ENCODE measurements at regions not wholly inside any gene's neighbourhood (a gene's known extent, or its start where the extent isn't known, plus 50 kb on each side); places are given as distances from the start of the nearest gene placed in this dataset.

DNA sequence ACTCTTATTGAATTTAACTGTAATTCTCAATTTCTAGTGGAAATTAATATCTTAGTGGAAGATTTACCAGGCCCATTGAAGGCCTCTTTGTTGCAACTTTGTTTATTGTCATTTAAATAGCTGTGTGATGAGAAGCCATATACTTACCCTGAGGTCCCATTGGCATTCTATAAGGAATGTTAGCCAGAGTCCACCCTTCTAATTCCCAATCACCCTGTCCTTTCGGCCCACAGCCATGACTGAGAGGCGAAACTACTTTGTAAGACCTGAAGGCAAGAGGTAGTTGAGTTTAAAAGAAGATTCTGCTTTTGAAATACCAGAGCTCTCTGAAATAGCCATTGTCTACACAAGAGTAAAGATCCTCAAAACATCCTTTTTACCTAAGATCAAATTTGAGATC, 290.5 kb upstream of the RARB start:
- no peak for TF ChIP-seq EZH2 (IDR thresholded peaks at IDR 0.05; ENCODE audit: borderline replicate concordance, low read depth, low read length, severe bottlenecking)
- TF ChIP-seq MYC (IDR thresholded peaks at IDR 0.05; ENCODE audit: low read depth, low read length) = no peak
- TF ChIP-seq MAX (IDR thresholded peaks at IDR 0.05; ENCODE audit: insufficient read depth, insufficient read length) = no peak
- TF ChIP-seq, protein P1, sequence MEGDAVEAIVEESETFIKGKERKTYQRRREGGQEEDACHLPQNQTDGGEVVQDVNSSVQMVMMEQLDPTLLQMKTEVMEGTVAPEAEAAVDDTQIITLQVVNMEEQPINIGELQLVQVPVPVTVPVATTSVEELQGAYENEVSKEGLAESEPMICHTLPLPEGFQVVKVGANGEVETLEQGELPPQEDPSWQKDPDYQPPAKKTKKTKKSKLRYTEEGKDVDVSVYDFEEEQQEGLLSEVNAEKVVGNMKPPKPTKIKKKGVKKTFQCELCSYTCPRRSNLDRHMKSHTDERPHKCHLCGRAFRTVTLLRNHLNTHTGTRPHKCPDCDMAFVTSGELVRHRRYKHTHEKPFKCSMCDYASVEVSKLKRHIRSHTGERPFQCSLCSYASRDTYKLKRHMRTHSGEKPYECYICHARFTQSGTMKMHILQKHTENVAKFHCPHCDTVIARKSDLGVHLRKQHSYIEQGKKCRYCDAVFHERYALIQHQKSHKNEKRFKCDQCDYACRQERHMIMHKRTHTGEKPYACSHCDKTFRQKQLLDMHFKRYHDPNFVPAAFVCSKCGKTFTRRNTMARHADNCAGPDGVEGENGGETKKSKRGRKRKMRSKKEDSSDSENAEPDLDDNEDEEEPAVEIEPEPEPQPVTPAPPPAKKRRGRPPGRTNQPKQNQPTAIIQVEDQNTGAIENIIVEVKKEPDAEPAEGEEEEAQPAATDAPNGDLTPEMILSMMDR (IDR thresholded peaks at IDR 0.05; ENCODE audit: extremely low read depth in 1 of 2, insufficient read depth in 1 of 2, low read depth in 1 of 2, low read length in 2 of 2) = no peak
- TF ChIP-seq FOS (IDR thresholded peaks at IDR 0.05; ENCODE audit: borderline replicate concordance, insufficient read depth, low read length) = no peak
- TF ChIP-seq JUN (IDR thresholded peaks at IDR 0.05; ENCODE audit: borderline replicate concordance, insufficient read depth, insufficient read length, low read depth) = no peak
- no peak for TF ChIP-seq GATA2 (IDR thresholded peaks at IDR 0.05; ENCODE audit: insufficient read depth, insufficient read length, low read depth, low read length)
- no peak for TF ChIP-seq POLR2A (IDR thresholded peaks at IDR 0.05; ENCODE audit: low read depth, low read length)
- no peak for TF ChIP-seq POLR2AphosphoS5 (IDR thresholded peaks at IDR 0.05; ENCODE audit: insufficient read depth, low read depth, low read length)
- intact Hi-C loops (cut with micrococcal nuclease) = no loop called here
- dilution Hi-C loops (cut with MboI; ENCODE audit: extremely low pct_ligation_motif_present, low sequenced_read_pairs) = no loop called here

More for the DNA sequence above, 290.5 kb upstream of the RARB start:
- no peaks in the 10 kb centered on the region for H3K36me3 ChIP-seq (ENCODE audit: control insufficient read depth in 2 of 2, extremely low read depth in 1 of 2, insufficient read depth in 2 of 2, low read length in 2 of 2)
- no TSS peak for BruUV-seq (replicated peaks)
- CTCF ChIA-PET = interaction anchor here (1.4 to 1.7 kb wide), 2 partner anchors 10 to 104 kb away, joined by 4 read pairs; no protein-coding TSS in a partner anchor
- H3K27ac ChIP-seq (ENCODE audit: insufficient read depth, low read depth, low read length) = no peak overlapping the region
- DNase-seq (ENCODE audit: low read depth, low spot score) (no peak), FAIRE-seq (no peak)
- H3K9ac ChIP-seq (replicated peaks; ENCODE audit: extremely low read depth, insufficient read depth, low read length) = no peak overlapping the region
- no peak overlapping the region for H3K4me3 ChIP-seq (replicated peaks in 1 of 3; ENCODE audit: insufficient read depth in 1 of 3, low read depth in 1 of 3, low read length in 3 of 3)
- no peaks in the 10 kb centered on the region for H3K9me3 ChIP-seq (replicated peaks; ENCODE audit: control insufficient read depth, insufficient read depth, low read length)
- peaks cover 2% of the 10 kb centered on the region for H3K9me1 ChIP-seq (replicated peaks; ENCODE audit: control insufficient read depth, extremely low read depth, insufficient read depth, low read length)
- no peak overlapping the region for H3K4me2 ChIP-seq (ENCODE audit: insufficient read depth, low read length)
- no peaks in the 10 kb centered on the region for H3K79me2 ChIP-seq (ENCODE audit: control insufficient read depth, insufficient read depth, low read length)
- H3K4me1 ChIP-seq (ENCODE audit: control insufficient read depth, extremely low read depth, insufficient read depth, low read length) = no peaks in the 10 kb centered on the region
- no peaks in the 10 kb centered on the region for H3K27me3 ChIP-seq (ENCODE audit: control insufficient read depth in 2 of 2, insufficient read depth in 2 of 2, low read length in 2 of 2)
- H4K20me1 ChIP-seq (replicated peaks; ENCODE audit: control insufficient read depth, extremely low read depth, insufficient read depth, low read length) = no peaks in the 10 kb centered on the region
- POLR2A ChIA-PET = no interaction called here
- H2AFZ ChIP-seq (ENCODE audit: low read depth, low read length) = no peak overlapping the region

All from endothelial cell of umbilical vein (primary cell).